ENCODE measurements at regions not wholly inside any gene's neighbourhood (a gene's known extent, or its start where the extent isn't known, plus 50 kb on each side); places are given as distances from the start of the nearest gene placed in this dataset.
A peak's percentile ranks its signal among the peaks of the same experiment; 100 is the strongest.

DNA sequence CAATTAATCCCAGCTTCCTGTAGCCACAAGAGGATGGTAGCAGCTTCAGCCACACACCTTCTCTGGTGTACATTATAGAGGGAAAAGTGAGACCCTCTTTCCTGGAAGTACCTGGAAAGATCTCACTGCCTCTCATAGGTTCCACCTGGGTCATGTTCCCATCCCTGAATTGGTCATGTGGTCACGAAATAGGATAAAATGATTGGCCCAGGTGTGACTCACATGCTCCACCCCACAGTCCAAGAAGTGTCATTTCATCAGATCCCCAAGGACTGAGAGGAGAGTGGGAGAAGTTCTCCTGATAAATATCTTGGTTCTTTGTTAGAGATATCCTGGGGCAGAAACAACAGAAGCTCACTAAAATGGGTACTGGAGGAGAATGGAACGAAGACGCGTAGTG, 142.4 kb downstream of the QRSL1 start:
- H2BK12ac ChIP-seq (ENCODE audit: insufficient read length, low read depth, low read length), result no peak overlapping the region
- H3K18ac ChIP-seq (ENCODE audit: insufficient read length, low read depth, low read length), result no peak overlapping the region
- H3K9me3 ChIP-seq (ENCODE audit: control insufficient read depth, low read depth, low read length), result peaks cover 11% of the 10 kb centered on the region
- H4K5ac ChIP-seq (ENCODE audit: insufficient read length, low read depth, low read length), result no peak overlapping the region
- Mint-ChIP-seq H3K36me3 (ENCODE audit: insufficient read depth in 1 of 3, low read depth in 3 of 3) (peaks cover 12 to 31% (median 15%) of the 10 kb centered on the region in 3 experiments), H3K27me3 (ENCODE audit: low read depth) (no peaks in the 10 kb centered on the region), H3K4me3 (no peak overlapping the region), H3K9me3 (peaks cover 22 to 23% of the 10 kb centered on the region in 2 experiments), H3K27ac (no peak overlapping the region), H3K4me1 (peaks cover 14% of the 10 kb centered on the region in 2 experiments)
- DNase-seq, result no peak
- WGBS (ENCODE audit: extremely low coverage, insufficient read length, low lambda C conversion rate), result no CpG with 5 or more reads among the region's 4 CpGs
- no peak overlapping the region for H3K4ac ChIP-seq (ENCODE audit: low read depth, low read length)
- no peak overlapping the region for H3K14ac ChIP-seq (ENCODE audit: insufficient read depth, low read length)
- no peak overlapping the region for H4K8ac ChIP-seq (replicated peaks; ENCODE audit: insufficient read length, low read depth, low read length)
- H3K4me2 ChIP-seq (ENCODE audit: insufficient read depth, insufficient read length, low read length), result no peak overlapping the region
- H3K23me2 ChIP-seq (ENCODE audit: insufficient read length, low read depth, low read length, poor library complexity, severe bottlenecking), result no peaks in the 10 kb centered on the region
- H3K23ac ChIP-seq (ENCODE audit: insufficient read length, low read depth, low read length), result no peak overlapping the region
- H2BK120ac ChIP-seq (ENCODE audit: low read depth, low read length, poor library complexity, severe bottlenecking), result no peak overlapping the region
- no peaks in the 10 kb centered on the region for H4K20me1 ChIP-seq (ENCODE audit: control insufficient read depth, insufficient read depth, insufficient read length)
- H2BK20ac ChIP-seq (ENCODE audit: low read depth, low read length, poor library complexity, severe bottlenecking), result no peak overlapping the region
- no peak overlapping the region for H3K9ac ChIP-seq (ENCODE audit: extremely low read depth, insufficient read length, low read length)
- no peak overlapping the region for H4K91ac ChIP-seq (ENCODE audit: insufficient read length, low read depth, low read length)
- no peak overlapping the region for H2AK5ac ChIP-seq (ENCODE audit: insufficient read length, low read length)
- no peak overlapping the region for H3K56ac ChIP-seq (ENCODE audit: insufficient read length, low read depth, low read length)
- H3K27me3 ChIP-seq (ENCODE audit: insufficient read depth, low read length), result no peaks in the 10 kb centered on the region
- H3K79me1 ChIP-seq (ENCODE audit: insufficient read depth, low read depth, low read length, poor library complexity, severe bottlenecking), result no peaks in the 10 kb centered on the region
- no peak overlapping the region for H3K27ac ChIP-seq (ENCODE audit: insufficient read length, low read depth, low read length)
- H2BK15ac ChIP-seq (ENCODE audit: low read depth, low read length), result no peak overlapping the region
- H3T11ph ChIP-seq (ENCODE audit: low read length), result no peak overlapping the region
- H2BK5ac ChIP-seq (ENCODE audit: insufficient read length, low read length), result no peak overlapping the region
- no peaks in the 10 kb centered on the region for H3K79me2 ChIP-seq (ENCODE audit: insufficient read depth, low read length)
- H2AFZ ChIP-seq (ENCODE audit: low read length), result peak overlapping the region; percentile 14
- peaks cover 2% of the 10 kb centered on the region; the same call in 1 of the 2 replicates for H3K4me1 ChIP-seq (ENCODE audit: insufficient read depth, low read length)
- no peak for TF ChIP-seq CTCF (conservative IDR thresholded peaks at IDR 0.05)

Measured in H9 (cell line).